B cell (primary cell): ENCODE measurements at regions not wholly inside any gene's neighbourhood (a gene's known extent, or its start where the extent isn't known, plus 50 kb on each side); places are given as distances from the start of the nearest gene placed in this dataset.

Source experiments
- ATAC-seq: fragments of 200-7000 bp; cut with Tn5 transposase; one replicate; pipeline ENCODE4 v1.10.0; 2021; ENCODE audit warnings: low read depth, mild to moderate bottlenecking, moderate number of reproducible peaks, moderate library complexity
- CTCF ChIA-PET: fragments of 350-600 bp; sonication (Branson Sonifier 250); formaldehyde crosslinking; loops from one replicate; lab custom pipeline; 2021; ENCODE audit warnings: antibody characterized with exemption, inconsistent platforms; lab: Charles Lee
- POLR2A ChIA-PET: fragments of 350-600 bp; sonication (Branson Sonifier 250); formaldehyde crosslinking; loops from one replicate; lab custom pipeline; 2021; ENCODE audit warnings: antibody characterized with exemption; lab: Charles Lee
- DNase-seq: peaks from one replicate; pipeline ENCODE4 v3.0.0; 2013
- H2AFZ ChIP-seq: 2 replicates; pipeline ENCODE4 v1.6.1; 2012; ENCODE audit warnings: mild to moderate bottlenecking, low read depth, low read length; ENCODE audit not compliant: insufficient read depth, poor library complexity, severe bottlenecking
- H3K27ac ChIP-seq, 2 donors: 1 replicate in 1 of 2; 2 replicates in 1 of 2; pipeline ENCODE4 v1.5.1; 2012 to 2013; ENCODE audit warnings: low read length in 2 of 2, mild to moderate bottlenecking in 2 of 2, moderate library complexity in 1 of 2
- H3K27me3 ChIP-seq, 4 experiments: fragments of 200-600 bp in 1 of 4; sonication (generic) in 1 of 4; replicated peaks in 1 of 4; 1 replicate in 2 of 4; 2 replicates in 2 of 4; pipeline versions ENCODE4 v1.6.1 to v1.7.0; 2013 to 2016; ENCODE audit warnings: low read length in 3 of 4, mild to moderate bottlenecking in 2 of 4, mixed read lengths in 1 of 4, moderate library complexity in 1 of 4; ENCODE audit not compliant: insufficient read depth in 4 of 4, control insufficient read depth in 3 of 4; ENCODE audit errors: control extremely low read depth in 1 of 4
- H3K36me3 ChIP-seq, 2 experiments: replicated peaks in 1 of 2; 1 replicate in 1 of 2; 2 replicates in 1 of 2; pipeline versions ENCODE4 v1.6.1 to v1.7.1; 2013; ENCODE audit warnings: low read length in 1 of 2; ENCODE audit not compliant: insufficient read depth in 2 of 2, control insufficient read depth in 1 of 2; ENCODE audit errors: control extremely low read depth in 1 of 2, extremely low read depth in 1 of 2
- H3K4me1 ChIP-seq, 2 donors: fragments of 200-600 bp in 1 of 2; sonication (generic) in 1 of 2; 1 replicate in 1 of 2; 2 replicates in 1 of 2; pipeline versions ENCODE4 v1.5.1 to v1.6.1; 2013 to 2017; ENCODE audit warnings: low read length in 2 of 2; ENCODE audit not compliant: control insufficient read depth in 2 of 2, insufficient read depth in 2 of 2
- H3K4me2 ChIP-seq: replicated peaks from 2 replicates; pipeline ENCODE3; 2012; ENCODE audit warnings: mild to moderate bottlenecking, low read depth, low read length; ENCODE audit not compliant: poor library complexity, severe bottlenecking
- H3K4me3 ChIP-seq, 5 experiments: fragments of 200-600 bp in 1 of 5; sonication (generic) in 1 of 5; 1 replicate in 3 of 5; 2 replicates in 2 of 5; pipeline versions ENCODE4 v1.5.1 to v1.7.0; 2011 to 2016; ENCODE audit warnings: low read length in 4 of 5, mild to moderate bottlenecking in 4 of 5, low read depth in 2 of 5, control low read depth in 1 of 5, moderate library complexity in 1 of 5; ENCODE audit not compliant: insufficient read depth in 1 of 5; ENCODE audit errors: control extremely low read depth in 1 of 5, extremely low read depth in 1 of 5
- H3K79me2 ChIP-seq: fragments of 200-600 bp; sonication (generic); one replicate; pipeline ENCODE4 v1.6.0; 2016; ENCODE audit warnings: low read length; ENCODE audit not compliant: control insufficient read depth, insufficient read depth
- H3K9ac ChIP-seq: fragments of 200-600 bp; sonication (generic); 2 replicates; pipeline ENCODE4 v1.6.1; 2017; ENCODE audit warnings: mild to moderate bottlenecking, low read length, moderate library complexity
- H3K9me3 ChIP-seq, 3 donors: one replicate each; pipeline versions ENCODE4 v1.6.1 to v1.7.1; 2013; ENCODE audit warnings: low read length in 2 of 3; ENCODE audit not compliant: control insufficient read depth in 2 of 3, insufficient read depth in 1 of 3; ENCODE audit errors: control extremely low read depth in 1 of 3
- H4K20me1 ChIP-seq: 2 replicates; pipeline ENCODE4 v1.6.0; 2012; ENCODE audit warnings: mild to moderate bottlenecking, low read length; ENCODE audit not compliant: insufficient read depth, control insufficient read depth, poor library complexity, severe bottlenecking
- H3K27ac Mint-ChIP-seq: one replicate; pipeline ENCODE4 v1.8.0; 2021; ENCODE audit warnings: mixed read lengths
- H3K27me3 Mint-ChIP-seq: one replicate; pipeline ENCODE4 v1.8.0; 2021; ENCODE audit warnings: mixed read lengths
- H3K4me1 Mint-ChIP-seq: one replicate; pipeline ENCODE4 v1.8.0; 2021; ENCODE audit warnings: mixed read lengths
- H3K4me3 Mint-ChIP-seq: one replicate; pipeline ENCODE4 v1.8.0; 2021; ENCODE audit warnings: mixed read lengths
- H3K9me3 Mint-ChIP-seq: one replicate; pipeline ENCODE4 v1.8.0; 2022; ENCODE audit warnings: mixed read lengths; ENCODE audit not compliant: insufficient read depth
- EZH2 ChIP-seq: IDR thresholded peaks from 2 replicates; pipeline ENCODE4 v1.6.1; 2012; ENCODE audit warnings: borderline replicate concordance, low read depth, mild to moderate bottlenecking, moderate library complexity, low read length; ENCODE audit not compliant: insufficient read depth, poor library complexity, severe bottlenecking
- WGBS: methylation state at CpG from one replicate; pipeline ENCODE4 v1.1.5; 2013; ENCODE audit warnings: missing lambda C conversion rate; ENCODE audit not compliant: insufficient coverage; 5-methylcytosine and 5-hydroxymethylcytosine counted together
- intact Hi-C: fragments of 100-400 bp; cut with micrococcal nuclease; formaldehyde crosslinking; loops from one replicate; pipeline ENCODE4 v1.10.0; 2022
- TF ChIP-seq, protein P1 (sequence below): fragments of 200-600 bp; IDR thresholded peaks from one replicate; pipeline ENCODE4 v1.8.0; 2022; ENCODE audit warnings: antibody characterized with exemption, mild to moderate bottlenecking

- no peak for DNase-seq
- Histone ChIP-seq H2AFZ (no peak overlapping the region), H3K79me2 (no peaks in the 10 kb centered on the region), H3K27ac (no peak overlapping the region), H3K9ac (no peak overlapping the region), H3K4me1 (peaks cover 49 to 50% of the 10 kb centered on the region in 2 donors), H3K36me3 (no peaks in the 10 kb centered on the region), H3K9me3 (no peaks in the 10 kb centered on the region), H3K27me3 (no peaks in the 10 kb centered on the region), H3K4me2 (no peak overlapping the region), H4K20me1 (no peaks in the 10 kb centered on the region), H3K4me3 (no peak overlapping the region)
- H3K9me3 Mint-ChIP-seq = no peaks in the 10 kb centered on the region
- no peaks in the 10 kb centered on the region for H3K27me3 Mint-ChIP-seq
- no peak for TF ChIP-seq EZH2
- TF ChIP-seq, protein P1, sequence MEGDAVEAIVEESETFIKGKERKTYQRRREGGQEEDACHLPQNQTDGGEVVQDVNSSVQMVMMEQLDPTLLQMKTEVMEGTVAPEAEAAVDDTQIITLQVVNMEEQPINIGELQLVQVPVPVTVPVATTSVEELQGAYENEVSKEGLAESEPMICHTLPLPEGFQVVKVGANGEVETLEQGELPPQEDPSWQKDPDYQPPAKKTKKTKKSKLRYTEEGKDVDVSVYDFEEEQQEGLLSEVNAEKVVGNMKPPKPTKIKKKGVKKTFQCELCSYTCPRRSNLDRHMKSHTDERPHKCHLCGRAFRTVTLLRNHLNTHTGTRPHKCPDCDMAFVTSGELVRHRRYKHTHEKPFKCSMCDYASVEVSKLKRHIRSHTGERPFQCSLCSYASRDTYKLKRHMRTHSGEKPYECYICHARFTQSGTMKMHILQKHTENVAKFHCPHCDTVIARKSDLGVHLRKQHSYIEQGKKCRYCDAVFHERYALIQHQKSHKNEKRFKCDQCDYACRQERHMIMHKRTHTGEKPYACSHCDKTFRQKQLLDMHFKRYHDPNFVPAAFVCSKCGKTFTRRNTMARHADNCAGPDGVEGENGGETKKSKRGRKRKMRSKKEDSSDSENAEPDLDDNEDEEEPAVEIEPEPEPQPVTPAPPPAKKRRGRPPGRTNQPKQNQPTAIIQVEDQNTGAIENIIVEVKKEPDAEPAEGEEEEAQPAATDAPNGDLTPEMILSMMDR = no peak
- WGBS = 100% methylated on average over 5 of the region's 8 CpGs
- CTCF ChIA-PET = interaction anchor here (1.9 to 7.2 kb wide), 3 partner anchors 15 to 106 kb away, joined by 7 to 166 read pairs (median 89); partner anchors contain the start of gene RASGRP1
- peaks cover 60% of the 10 kb centered on the region for H3K4me1 Mint-ChIP-seq
- no peak for ATAC-seq
- H3K4me3 Mint-ChIP-seq = no peak overlapping the region
- intact Hi-C loops = no loop called here
- no peak overlapping the region for H3K27ac Mint-ChIP-seq
- POLR2A ChIA-PET = no interaction called here
Measured at GRCh38 chr15:38668898-38669391, 104.3 kb upstream of the RASGRP1 start.
